ENCODE measurements at regions not wholly inside any gene's neighbourhood (a gene's known extent, or its start where the extent isn't known, plus 50 kb on each side); places are given as distances from the start of the nearest gene placed in this dataset.
"Not testable (repeated sequence)": the region's sequence is repeated elsewhere in the genome, so short reads cannot be mapped to it uniquely, and the experiment has no call there.

- intact Hi-C loops (cut with micrococcal nuclease), result not testable (repeated sequence)
Measured at GRCh38 chr4:9505341-9505740, 61.1 kb downstream of the DEFB131A start.

- intact Hi-C loops (cut with micrococcal nuclease), result not testable (repeated sequence)
Measured at GRCh38 chr4:9506672-9507071, 62.5 kb downstream of the DEFB131A start.

DNA sequence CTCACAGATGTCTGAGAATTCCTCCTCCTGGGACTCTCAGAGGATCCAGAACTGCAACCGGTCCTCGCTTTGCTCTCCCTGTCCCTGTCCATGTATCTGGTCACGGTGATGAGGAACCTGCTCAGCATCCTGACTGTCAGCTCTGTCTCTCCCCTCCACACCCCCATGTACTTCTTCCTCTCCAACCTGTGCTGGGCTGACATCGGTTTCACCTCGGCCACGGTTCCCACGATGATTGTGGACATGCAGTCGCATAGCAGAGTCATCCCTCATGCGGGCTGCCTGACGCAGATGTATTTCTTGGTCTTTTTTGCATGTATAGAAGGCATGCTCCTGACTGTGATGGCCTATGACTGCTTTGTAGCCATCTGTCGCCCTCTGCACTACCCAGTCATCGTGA, 68.7 kb downstream of the DEFB131A start:
- intact Hi-C loops (cut with micrococcal nuclease), result not testable (repeated sequence)

DNA sequence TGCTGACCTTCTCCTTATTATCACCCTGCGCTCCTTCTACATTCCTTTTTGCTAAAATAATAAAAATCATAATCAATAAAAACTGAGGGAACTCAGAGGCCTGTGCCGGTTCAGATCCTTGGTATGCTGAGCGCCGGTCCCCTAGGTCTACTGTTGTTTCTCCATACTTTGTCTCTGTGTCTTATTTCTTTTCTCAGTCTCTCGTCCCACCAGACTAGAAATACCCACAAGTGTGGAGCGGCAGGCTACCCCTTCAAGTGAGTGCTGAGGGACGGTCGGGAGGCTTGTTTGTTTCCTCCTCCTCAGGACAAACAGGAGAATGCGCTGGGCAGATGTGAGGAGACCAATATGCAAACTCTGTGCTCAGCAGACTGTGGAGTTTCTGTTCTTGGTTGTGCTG, 75.4 kb downstream of the DEFB131A start:
- intact Hi-C loops (cut with micrococcal nuclease), result not testable (repeated sequence)

DNA sequence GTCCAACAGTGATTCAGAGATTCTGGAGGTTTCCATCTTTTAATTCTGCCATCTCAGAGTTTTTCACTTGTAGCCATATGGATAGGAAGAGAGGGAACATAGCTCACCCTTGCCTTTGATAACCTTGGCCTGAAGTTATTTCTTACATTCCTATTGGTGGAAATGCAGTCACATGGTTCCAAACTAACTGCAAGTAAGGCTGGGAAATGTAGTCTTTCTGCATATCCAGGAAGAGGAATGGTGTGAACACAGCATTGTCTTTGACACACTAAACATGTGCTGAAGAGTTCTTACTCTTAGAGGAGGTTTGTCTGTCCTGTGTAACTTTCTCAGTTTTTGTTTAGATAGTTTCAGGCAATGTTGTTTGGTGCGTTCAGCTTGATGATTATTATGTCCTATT, 78.7 kb downstream of the DEFB131A start:
- intact Hi-C loops (cut with micrococcal nuclease), result not testable (repeated sequence)

- intact Hi-C loops (cut with micrococcal nuclease), result not testable (repeated sequence)
Measured at GRCh38 chr4:9524406-9524805, 80.2 kb downstream of the DEFB131A start.

- intact Hi-C loops (cut with micrococcal nuclease), result loop anchor here (1.0 kb wide), 1 partner anchor 127 kb away; no protein-coding TSS in a partner anchor
Measured at GRCh38 chr4:9532134-9532862, 88.1 kb downstream of the DEFB131A start.

- intact Hi-C loops (cut with micrococcal nuclease), result loop anchor here (1.0 kb wide), 1 partner anchor 126 kb away; no protein-coding TSS in a partner anchor
Measured at GRCh38 chr4:9532863-9533192, 88.6 kb downstream of the DEFB131A start.

GRCh38 chr4:9537101-9537500, 92.9 kb downstream of the DEFB131A start:
- intact Hi-C loops (cut with micrococcal nuclease), result not testable (repeated sequence)

- intact Hi-C loops (cut with micrococcal nuclease), result not testable (repeated sequence)
Measured at GRCh38 chr4:9539939-9540520, 95.8 kb downstream of the DEFB131A start.

DNA sequence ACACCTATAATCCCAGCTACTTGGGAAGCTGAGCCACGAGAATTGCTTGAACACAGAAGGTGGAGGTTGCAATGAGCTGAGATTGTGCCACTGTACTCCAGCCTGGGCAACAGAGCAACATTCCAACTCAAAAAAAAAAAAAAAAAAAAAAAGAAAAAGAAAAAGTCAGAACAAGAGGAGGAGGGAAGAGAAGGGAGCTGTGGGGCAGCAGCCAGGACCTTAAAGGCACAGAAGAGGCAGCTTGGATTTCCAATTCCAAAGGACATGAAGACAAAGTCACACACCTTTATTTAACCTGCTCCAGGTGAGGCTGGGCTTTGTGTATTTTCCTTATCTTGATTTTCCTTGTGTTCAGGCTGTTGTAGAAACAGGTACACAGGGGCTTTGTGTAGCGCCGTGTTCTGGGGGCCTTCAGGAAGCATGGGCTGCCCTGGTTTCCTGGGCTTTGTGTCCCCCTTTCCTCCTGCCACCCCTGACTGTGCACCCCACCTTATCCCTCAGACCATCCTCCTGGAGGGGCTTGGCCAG, 97.2 kb downstream of the DEFB131A start:
- intact Hi-C loops (cut with micrococcal nuclease), result not testable (repeated sequence)

GRCh38 chr4:9544851-9545250, 100.6 kb downstream of the DEFB131A start:
- intact Hi-C loops (cut with micrococcal nuclease), result not testable (repeated sequence)

DNA sequence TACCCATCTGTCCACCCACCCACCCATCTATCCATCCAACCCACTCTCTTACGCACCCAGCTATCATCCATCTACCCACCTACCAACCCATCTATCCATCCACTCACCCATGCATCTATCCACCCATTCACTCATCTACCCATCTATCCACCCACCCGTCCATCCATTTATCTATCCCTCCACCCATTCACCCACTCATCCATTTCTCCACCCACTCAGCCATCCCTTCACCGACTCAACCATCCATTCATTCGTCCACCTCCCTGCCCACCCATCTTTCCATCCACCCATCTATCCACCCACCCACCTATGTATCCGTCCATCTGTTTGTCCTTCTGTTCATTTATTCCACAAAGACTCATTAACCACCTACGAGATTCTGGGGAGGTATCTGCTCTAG, 103.3 kb downstream of the DEFB131A start:
- intact Hi-C loops (cut with micrococcal nuclease), result not testable (repeated sequence)

GRCh38 chr4:9556076-9556475, 111.9 kb downstream of the DEFB131A start:
- intact Hi-C loops (cut with micrococcal nuclease), result not testable (repeated sequence)

DNA sequence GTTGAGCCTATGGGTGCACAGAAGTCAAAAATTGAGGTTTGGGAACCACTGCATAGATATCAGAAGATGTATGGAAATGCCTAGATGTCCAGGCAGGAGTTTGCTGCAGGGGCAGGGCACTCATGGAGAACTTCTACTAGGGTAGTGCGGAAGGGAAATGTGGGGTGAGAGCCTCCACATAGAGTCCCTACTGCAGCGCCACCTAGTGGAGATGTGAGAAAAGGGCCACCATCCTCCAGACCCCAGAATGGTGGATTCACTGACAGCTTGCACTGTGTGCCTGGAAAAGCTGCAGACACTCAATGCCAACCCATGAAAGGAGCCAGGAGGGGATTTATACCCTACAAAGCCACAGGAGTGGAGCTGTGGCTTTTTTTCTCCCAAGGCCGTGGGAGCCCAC, 133.7 kb downstream of the DEFB131A start:
- intact Hi-C loops (cut with micrococcal nuclease), result not testable (repeated sequence)

GRCh38 chr4:9582880-9583279, 138.7 kb downstream of the DEFB131A start:
- intact Hi-C loops (cut with micrococcal nuclease), result not testable (repeated sequence)

DNA sequence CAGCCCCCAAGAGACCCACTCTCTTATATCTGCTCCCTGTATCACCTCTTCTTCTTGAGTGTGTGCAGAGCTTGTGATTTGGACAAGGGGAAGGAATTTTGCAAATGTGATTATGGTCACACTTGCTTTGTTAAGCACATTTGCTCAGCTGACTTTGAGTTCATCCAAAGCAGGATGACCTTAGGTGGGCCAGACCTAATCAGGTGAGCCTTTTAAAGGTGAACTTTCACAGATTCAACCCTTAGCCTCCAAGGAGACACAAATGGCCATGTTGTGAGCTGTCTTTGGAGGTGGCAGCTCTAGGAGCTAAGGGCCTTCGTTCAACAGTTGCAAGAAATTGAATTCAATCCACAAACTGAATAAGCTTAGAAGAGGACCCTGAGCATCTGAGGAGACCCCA, 147.8 kb downstream of the DEFB131A start:
- intact Hi-C loops (cut with micrococcal nuclease), result no loop called here

GRCh38 chr4:9594948-9595347, 150.7 kb downstream of the DEFB131A start:
- intact Hi-C loops (cut with micrococcal nuclease), result no loop called here

DNA sequence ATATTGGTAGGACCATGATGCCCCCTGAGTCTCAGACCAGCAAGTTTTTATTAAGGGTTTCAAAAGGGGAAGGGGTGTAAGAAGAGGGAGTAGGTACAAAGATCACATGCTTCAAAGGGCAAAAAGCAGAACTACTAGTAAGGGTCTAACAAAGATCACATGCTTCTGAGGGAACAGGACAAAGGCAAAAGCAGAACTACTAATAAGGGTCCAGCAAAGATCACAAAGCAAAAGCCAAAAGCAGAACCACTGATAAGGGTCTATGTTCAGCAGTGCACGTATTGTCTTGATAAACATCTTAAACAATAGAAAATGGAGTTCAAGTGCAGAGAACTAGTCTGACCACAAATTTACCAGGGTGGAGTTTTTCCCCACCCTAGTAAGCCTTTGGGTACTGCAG, 151.3 kb downstream of the DEFB131A start:
- intact Hi-C loops (cut with micrococcal nuclease), result not testable (repeated sequence)

GRCh38 chr4:9599266-9599665, 155.1 kb downstream of the DEFB131A start:
- intact Hi-C loops (cut with micrococcal nuclease), result no loop called here

GRCh38 chr4:9600246-9600645, 156.0 kb downstream of the DEFB131A start:
- intact Hi-C loops (cut with micrococcal nuclease), result loop anchor here (5.0 kb wide), 1 partner anchor 517 kb away; the partner anchor contains the start of gene WDR1

- intact Hi-C loops (cut with micrococcal nuclease), result loop anchor here (5.0 kb wide), 1 partner anchor 515 kb away; the partner anchor contains the start of gene WDR1
Measured at GRCh38 chr4:9602389-9602914, 158.2 kb downstream of the DEFB131A start.
